H9 (cell line): ENCODE measurements at regions not wholly inside any gene's neighbourhood (a gene's known extent, or its start where the extent isn't known, plus 50 kb on each side); places are given as distances from the start of the nearest gene placed in this dataset.

Experiments used
- DNase-seq: peaks from one replicate; pipeline ENCODE4 v3.0.0-alpha.2; 2017
- H2AFZ ChIP-seq: one replicate; pipeline ENCODE4 v1.6.1; 2013; ENCODE audit warnings: mild to moderate bottlenecking, low read length, control low read depth, moderate library complexity
- H2AK5ac ChIP-seq: 2 replicates; pipeline ENCODE4 v1.6.1; 2013; ENCODE audit warnings: low read length, control low read depth, mixed read lengths; ENCODE audit not compliant: insufficient read length
- H2BK120ac ChIP-seq: one replicate; pipeline ENCODE4 v1.6.1; 2013; ENCODE audit warnings: low read depth, mild to moderate bottlenecking, low read length, control low read depth, inconsistent platforms; ENCODE audit not compliant: poor library complexity, severe bottlenecking
- H2BK12ac ChIP-seq: 2 replicates; pipeline ENCODE4 v1.6.1; 2013; ENCODE audit warnings: low read length, control low read depth, mixed read lengths, low read depth; ENCODE audit not compliant: insufficient read length
- H2BK15ac ChIP-seq: 2 replicates; pipeline ENCODE4 v1.6.1; 2013; ENCODE audit warnings: low read depth, low read length, control low read depth
- H2BK20ac ChIP-seq: one replicate; pipeline ENCODE4 v1.6.1; 2013; ENCODE audit warnings: low read depth, mild to moderate bottlenecking, low read length, control low read depth, inconsistent platforms; ENCODE audit not compliant: poor library complexity, severe bottlenecking
- H2BK5ac ChIP-seq: 2 replicates; pipeline ENCODE4 v1.6.1; 2013; ENCODE audit warnings: low read length, control low read depth, mixed read lengths; ENCODE audit not compliant: insufficient read length
- H3K14ac ChIP-seq: 2 replicates; pipeline ENCODE4 v1.6.1; 2013; ENCODE audit warnings: low read length, control low read depth; ENCODE audit not compliant: insufficient read depth
- H3K18ac ChIP-seq: 2 replicates; pipeline ENCODE4 v1.6.1; 2013; ENCODE audit warnings: low read depth, mild to moderate bottlenecking, mixed read lengths, low read length, control low read depth; ENCODE audit not compliant: insufficient read length
- H3K23ac ChIP-seq: 2 replicates; pipeline ENCODE4 v1.6.1; 2013; ENCODE audit warnings: low read length, control low read depth, mixed read lengths, low read depth; ENCODE audit not compliant: insufficient read length
- H3K23me2 ChIP-seq: 2 replicates; pipeline ENCODE4 v1.6.1; 2013; ENCODE audit warnings: low read depth, mild to moderate bottlenecking, mixed read lengths, low read length, control low read depth; ENCODE audit not compliant: insufficient read length, poor library complexity, severe bottlenecking
- H3K27ac ChIP-seq: 2 replicates; pipeline ENCODE4 v1.5.1; 2013; ENCODE audit warnings: low read length, control low read depth, mixed read lengths, low read depth; ENCODE audit not compliant: insufficient read length
- H3K27me3 ChIP-seq: 2 replicates; pipeline ENCODE4 v1.6.1; 2013; ENCODE audit warnings: low read length, control low read depth, inconsistent platforms; ENCODE audit not compliant: insufficient read depth
- H3K4ac ChIP-seq: 2 replicates; pipeline ENCODE4 v1.6.1; 2013; ENCODE audit warnings: low read depth, mild to moderate bottlenecking, control low read depth, inconsistent platforms, low read length, moderate library complexity
- H3K4me1 ChIP-seq: 2 replicates; pipeline ENCODE4 v1.6.1; 2013; ENCODE audit warnings: low read length, control low read depth, inconsistent platforms; ENCODE audit not compliant: insufficient read depth
- H3K4me2 ChIP-seq: 2 replicates; pipeline ENCODE4 v1.6.1; 2013; ENCODE audit warnings: low read length, control low read depth, mixed read lengths; ENCODE audit not compliant: insufficient read length, insufficient read depth
- H3K56ac ChIP-seq: 2 replicates; pipeline ENCODE4 v1.6.1; 2013; ENCODE audit warnings: low read depth, mild to moderate bottlenecking, mixed read lengths, low read length, control low read depth; ENCODE audit not compliant: insufficient read length
- H3K79me1 ChIP-seq: 2 replicates; pipeline ENCODE4 v1.6.1; 2013; ENCODE audit warnings: low read depth, mild to moderate bottlenecking, moderate library complexity, low read length, control low read depth, inconsistent platforms; ENCODE audit not compliant: insufficient read depth, poor library complexity, severe bottlenecking
- H3K79me2 ChIP-seq: 2 replicates; pipeline ENCODE4 v1.6.1; 2013; ENCODE audit warnings: low read length, control low read depth, inconsistent platforms; ENCODE audit not compliant: insufficient read depth
- H3K9ac ChIP-seq: 2 replicates; pipeline ENCODE4 v1.6.1; 2013; ENCODE audit warnings: low read length, control low read depth, mixed read lengths; ENCODE audit not compliant: insufficient read length; ENCODE audit errors: extremely low read depth
- H3K9me3 ChIP-seq: one replicate; pipeline ENCODE4 v1.6.1; 2013; ENCODE audit warnings: low read depth, low read length, inconsistent platforms; ENCODE audit not compliant: control insufficient read depth
- H3T11ph ChIP-seq: one replicate; pipeline ENCODE4 v1.6.1; 2013; ENCODE audit warnings: mild to moderate bottlenecking, low read length, control low read depth, inconsistent platforms
- H4K20me1 ChIP-seq: one replicate; pipeline ENCODE4 v1.6.1; 2013; ENCODE audit not compliant: control insufficient read depth, insufficient read length, insufficient read depth
- H4K5ac ChIP-seq: 2 replicates; pipeline ENCODE4 v1.6.1; 2013; ENCODE audit warnings: low read depth, mild to moderate bottlenecking, mixed read lengths, low read length, control low read depth; ENCODE audit not compliant: insufficient read length
- H4K8ac ChIP-seq: replicated peaks from 2 replicates; pipeline ENCODE4 v1.6.1; 2013; ENCODE audit warnings: low read length, control low read depth, mixed read lengths, low read depth; ENCODE audit not compliant: insufficient read length
- H4K91ac ChIP-seq: 2 replicates; pipeline ENCODE4 v1.6.1; 2013; ENCODE audit warnings: low read depth, mild to moderate bottlenecking, moderate library complexity, mixed read lengths, low read length, control low read depth; ENCODE audit not compliant: insufficient read length
- H3K27ac Mint-ChIP-seq, 3 experiments: 2 replicates in 2 of 3; 3 replicates in 1 of 3; pipeline ENCODE4 v1.8.0; 2020 to 2021; ENCODE audit warnings: mixed read lengths in 3 of 3, mild to moderate bottlenecking in 1 of 3, moderate library complexity in 1 of 3
- H3K27me3 Mint-ChIP-seq: 2 replicates; pipeline ENCODE4 v1.8.0; 2021; ENCODE audit warnings: low read depth, mild to moderate bottlenecking, moderate library complexity, mixed read lengths
- H3K36me3 Mint-ChIP-seq, 3 experiments: 2 replicates in 2 of 3; 3 replicates in 1 of 3; pipeline ENCODE4 v1.8.0; 2020 to 2021; ENCODE audit warnings: low read depth in 3 of 3, mixed read lengths in 3 of 3; ENCODE audit not compliant: insufficient read depth in 1 of 3
- H3K4me1 Mint-ChIP-seq, 2 experiments: 2 replicates each; pipeline ENCODE4 v1.8.0; 2020; ENCODE audit warnings: mixed read lengths in 2 of 2
- H3K4me3 Mint-ChIP-seq, 2 experiments: 2 replicates in 1 of 2; 3 replicates in 1 of 2; pipeline ENCODE4 v1.8.0; 2020 to 2021; ENCODE audit warnings: mild to moderate bottlenecking in 2 of 2, mixed read lengths in 2 of 2, moderate library complexity in 1 of 2
- H3K9me3 Mint-ChIP-seq, 2 experiments: 2 replicates in 1 of 2; 3 replicates in 1 of 2; pipeline ENCODE4 v1.8.0; 2020; ENCODE audit warnings: mild to moderate bottlenecking in 2 of 2, mixed read lengths in 2 of 2, moderate library complexity in 1 of 2
- CTCF ChIP-seq: fragments of 200-600 bp; sonication (generic); conservative IDR thresholded peaks from 3 replicates; pipeline ENCODE4 v1.8.0; 2021; ENCODE audit warnings: antibody characterized with exemption, mild to moderate bottlenecking

GRCh38 chr12:83361071-83361470, 674.4 kb downstream of the TMTC2 start:
- H3K23me2 ChIP-seq: no peaks in the 10 kb centered on the region
- H4K5ac ChIP-seq: no peak overlapping the region
- H3K27ac ChIP-seq: no peak overlapping the region
- H4K91ac ChIP-seq: no peak overlapping the region
- no peak overlapping the region for H3K9ac ChIP-seq
- no peak for DNase-seq
- H4K20me1 ChIP-seq: no peaks in the 10 kb centered on the region
- no peak overlapping the region for H3K4me3 Mint-ChIP-seq
- H3K27ac Mint-ChIP-seq: no peak overlapping the region
- no peak overlapping the region for H3K18ac ChIP-seq
- no peaks in the 10 kb centered on the region for H3K27me3 Mint-ChIP-seq
- no peaks in the 10 kb centered on the region; a peak in 1 of 7 replicates for H3K36me3 Mint-ChIP-seq
- H3K9me3 Mint-ChIP-seq: peaks cover 0 to 3% of the 10 kb centered on the region in 2 experiments; a peak in 2 of 5 replicates
- H3K27me3 ChIP-seq: no peaks in the 10 kb centered on the region
- H3K4me2 ChIP-seq: no peak overlapping the region
- H2BK120ac ChIP-seq: no peak overlapping the region
- no peak overlapping the region for H2AK5ac ChIP-seq
- H3K79me2 ChIP-seq: no peaks in the 10 kb centered on the region
- H2AFZ ChIP-seq: no peak overlapping the region
- TF ChIP-seq CTCF: no peak
- no peak overlapping the region for H2BK20ac ChIP-seq
- H3K9me3 ChIP-seq: no peaks in the 10 kb centered on the region
- H3K4me1 Mint-ChIP-seq: peaks cover 17 to 19% of the 10 kb centered on the region in 2 experiments
- H2BK15ac ChIP-seq: no peak overlapping the region
- no peak overlapping the region for H3K56ac ChIP-seq
- H3K4ac ChIP-seq: no peak overlapping the region
- H2BK12ac ChIP-seq: no peak overlapping the region
- no peak overlapping the region for H2BK5ac ChIP-seq
- peaks cover 1% of the 10 kb centered on the region; the same call in 1 of the 2 replicates for H3K4me1 ChIP-seq
- no peak overlapping the region for H3K23ac ChIP-seq
- H3T11ph ChIP-seq: no peak overlapping the region
- no peak overlapping the region for H3K14ac ChIP-seq
- no peak overlapping the region for H4K8ac ChIP-seq
- H3K79me1 ChIP-seq: no peaks in the 10 kb centered on the region
